IMR-90 (cell line): ENCODE measurements at regions not wholly inside any gene's neighbourhood (a gene's known extent, or its start where the extent isn't known, plus 50 kb on each side); places are given as distances from the start of the nearest gene placed in this dataset.
"Not testable (repeated sequence)": the region's sequence is repeated elsewhere in the genome, so short reads cannot be mapped to it uniquely, and the experiment has no call there.

Experiments
- ATAC-seq: fragments of 200-7000 bp; cut with Tn5 transposase; 2 replicates; pipeline ENCODE4 v1.9.1; 2020; ENCODE audit warnings: low read depth, mild to moderate bottlenecking, moderate library complexity
- BruUV-seq: library from RNA; stranded (reverse); fragments of 400-500 nt; replicated peaks from 2 replicates; lab custom pipeline; 2021; lab: Mats Ljungman, UMichigan
- CTCF ChIA-PET: fragments of 300-600 bp; formaldehyde crosslinking; extraction: SDS; loops from one replicate; lab custom pipeline; 2021; ENCODE audit warnings: antibody characterized with exemption; lab: Yijun Ruan, JAX
- POLR2A ChIA-PET: fragments of 300-600 bp; sonication (Branson Sonifier 250); formaldehyde crosslinking; loops from one replicate; lab custom pipeline; 2022; ENCODE audit warnings: antibody characterized with exemption; ENCODE audit not compliant: unreplicated experiment; lab: Charles Lee
- DNase-seq: peaks from one replicate; pipeline ENCODE4 v3.0.0; 2013
- H2AFZ ChIP-seq: replicated peaks from 2 replicates; pipeline ENCODE3; 2013; ENCODE audit warnings: low read length, mild to moderate bottlenecking; ENCODE audit not compliant: poor library complexity
- H2AK5ac ChIP-seq: 2 replicates; pipeline ENCODE4 v1.6.1; 2013; ENCODE audit warnings: low read depth, low read length, inconsistent platforms
- H2AK9ac ChIP-seq: replicated peaks from 2 replicates; pipeline ENCODE3; 2013; ENCODE audit warnings: mild to moderate bottlenecking, low read depth, low read length, moderate library complexity; ENCODE audit not compliant: poor library complexity
- H2BK120ac ChIP-seq: 2 replicates; pipeline ENCODE4 v1.6.1; 2013; ENCODE audit warnings: low read depth, low read length, inconsistent platforms
- H2BK15ac ChIP-seq: 3 replicates; pipeline ENCODE4 v1.6.1; 2013; ENCODE audit warnings: low read depth, low read length, inconsistent platforms
- H2BK20ac ChIP-seq: 2 replicates; pipeline ENCODE4 v1.6.1; 2013; ENCODE audit warnings: low read depth, mild to moderate bottlenecking, inconsistent platforms, low read length, moderate library complexity
- H2BK5ac ChIP-seq: 2 replicates; pipeline ENCODE4 v1.6.1; 2013; ENCODE audit warnings: mild to moderate bottlenecking, low read depth, low read length, inconsistent platforms; ENCODE audit not compliant: poor library complexity, severe bottlenecking
- H3K14ac ChIP-seq: replicated peaks from 2 replicates; pipeline ENCODE4 v1.6.1; 2013; ENCODE audit warnings: low read depth, low read length, inconsistent platforms
- H3K18ac ChIP-seq: 2 replicates; pipeline ENCODE4 v1.6.1; 2013; ENCODE audit warnings: low read depth, low read length, control low read depth
- H3K23ac ChIP-seq: 2 replicates; pipeline ENCODE4 v1.6.1; 2013; ENCODE audit warnings: low read depth, low read length, inconsistent platforms
- H3K27ac ChIP-seq: 2 replicates; pipeline ENCODE4 v1.5.1; 2013; ENCODE audit warnings: mild to moderate bottlenecking, control low read depth, low read length; ENCODE audit not compliant: insufficient read depth
- H3K27me3 ChIP-seq: 2 replicates; pipeline ENCODE4 v1.6.1; 2013; ENCODE audit warnings: low read length; ENCODE audit not compliant: control insufficient read depth, insufficient read depth
- H3K36me3 ChIP-seq: 2 replicates; pipeline ENCODE4 v1.6.1; 2013; ENCODE audit warnings: low read length, mixed read lengths; ENCODE audit not compliant: control insufficient read depth, insufficient read depth
- H3K4ac ChIP-seq: 2 replicates; pipeline ENCODE4 v1.6.1; 2013; ENCODE audit warnings: low read depth, low read length, inconsistent platforms
- H3K4me1 ChIP-seq: 2 replicates; pipeline ENCODE4 v1.6.1; 2013; ENCODE audit warnings: low read length, mixed read lengths; ENCODE audit not compliant: control insufficient read depth, insufficient read depth
- H3K4me2 ChIP-seq: 2 replicates; pipeline ENCODE4 v1.6.1; 2013; ENCODE audit warnings: low read depth, mild to moderate bottlenecking, control low read depth, low read length, moderate library complexity
- H3K4me3 ChIP-seq: 2 replicates; pipeline ENCODE4 v1.5.1; 2013; ENCODE audit warnings: low read depth, mild to moderate bottlenecking, control low read depth, low read length, moderate library complexity; ENCODE audit not compliant: insufficient read depth
- H3K56ac ChIP-seq: 2 replicates; pipeline ENCODE4 v1.6.1; 2013; ENCODE audit warnings: low read length, inconsistent platforms; ENCODE audit not compliant: insufficient read depth; ENCODE audit errors: extremely low read depth
- H3K79me1 ChIP-seq, 2 experiments: 2 replicates each; pipeline ENCODE4 v1.6.1; 2013; ENCODE audit warnings: low read length in 2 of 2, inconsistent platforms in 1 of 2, low read depth in 1 of 2
- H3K9ac ChIP-seq: 2 replicates; pipeline ENCODE4 v1.6.1; 2013; ENCODE audit warnings: low read depth, low read length, control low read depth
- H3K9me1 ChIP-seq: 2 replicates; pipeline ENCODE4 v1.6.1; 2013; ENCODE audit warnings: low read length, inconsistent platforms; ENCODE audit not compliant: insufficient read depth
- H3K9me3 ChIP-seq: 2 replicates; pipeline ENCODE4 v1.6.1; 2013; ENCODE audit warnings: low read length; ENCODE audit not compliant: control insufficient read depth, insufficient read depth
- H4K20me1 ChIP-seq: 2 replicates; pipeline ENCODE4 v1.6.1; 2013; ENCODE audit warnings: low read length, inconsistent platforms; ENCODE audit not compliant: insufficient read depth
- H4K5ac ChIP-seq: 2 replicates; pipeline ENCODE4 v1.6.1; 2013; ENCODE audit warnings: mild to moderate bottlenecking, low read depth, low read length, control low read depth
- H4K8ac ChIP-seq, 2 experiments: 2 replicates each; pipeline ENCODE4 v1.6.1; 2013; ENCODE audit warnings: low read depth in 2 of 2, low read length in 2 of 2, control low read depth in 1 of 2, inconsistent platforms in 1 of 2
- H4K91ac ChIP-seq: 2 replicates; pipeline ENCODE4 v1.6.1; 2013; ENCODE audit warnings: low read depth, low read length, inconsistent platforms; ENCODE audit not compliant: insufficient read depth
- WGBS, 2 experiments: methylation state at CpG; one replicate each; pipeline versions ENCODE4 v1.1.5 to v1.1.7; 2013; ENCODE audit warnings: missing lambda C conversion rate in 2 of 2; ENCODE audit not compliant: insufficient read length in 1 of 2; ENCODE audit errors: extremely low coverage in 2 of 2; 5-methylcytosine and 5-hydroxymethylcytosine counted together
- dilution Hi-C: fragments of 300-500 bp; cut with HindIII; formaldehyde crosslinking; loops from one replicate; pipeline ENCODE4 v1.14.3; 2018; ENCODE audit warnings: low sequenced_read_pairs; ENCODE audit not compliant: unreplicated experiment
- in situ Hi-C: fragments of 300-500 bp; cut with MboI; formaldehyde crosslinking; loops from 3 replicates; pipeline ENCODE4 v1.14.3; 2019; ENCODE audit warnings: low sequenced_read_pairs, inconsistent platforms, mixed read lengths
- intact Hi-C: fragments of 100-400 bp; cut with micrococcal nuclease; formaldehyde crosslinking; loops from 2 replicates; pipeline ENCODE4 v1.10.0; 2022

GRCh38 chr12:87566918-87567317 lies 462.3 kb downstream of the C12orf50 start:
- H2BK120ac ChIP-seq, H2AFZ ChIP-seq, H3K9me3 ChIP-seq, H3K79me1 ChIP-seq, H3K27ac ChIP-seq, ATAC-seq, H3K4me2 ChIP-seq, H3K4me3 ChIP-seq, intact Hi-C loops, H3K23ac ChIP-seq, H3K4me1 ChIP-seq, H2BK20ac ChIP-seq, H3K14ac ChIP-seq, H2AK9ac ChIP-seq, H4K91ac ChIP-seq, H4K5ac ChIP-seq, H3K18ac ChIP-seq, H3K27me3 ChIP-seq, H2BK5ac ChIP-seq, H3K56ac ChIP-seq, H4K20me1 ChIP-seq, dilution Hi-C loops, BruUV-seq, H3K9ac ChIP-seq, H4K8ac ChIP-seq, H3K4ac ChIP-seq, H2BK15ac ChIP-seq, H3K36me3 ChIP-seq, DNase-seq, in situ Hi-C loops, POLR2A ChIA-PET, H3K9me1 ChIP-seq, H2AK5ac ChIP-seq: not testable (repeated sequence)
- no CpG with 5 or more reads among the region's 4 CpGs for WGBS, 2 experiments
- CTCF ChIA-PET, result interaction anchor here (0.6 kb wide), 1 partner anchor 1273 kb away, joined by 4 read pairs; no protein-coding TSS in a partner anchor
